ENCODE measurements at regions not wholly inside any gene's neighbourhood (a gene's known extent, or its start where the extent isn't known, plus 50 kb on each side); places are given as distances from the start of the nearest gene placed in this dataset.

DNA sequence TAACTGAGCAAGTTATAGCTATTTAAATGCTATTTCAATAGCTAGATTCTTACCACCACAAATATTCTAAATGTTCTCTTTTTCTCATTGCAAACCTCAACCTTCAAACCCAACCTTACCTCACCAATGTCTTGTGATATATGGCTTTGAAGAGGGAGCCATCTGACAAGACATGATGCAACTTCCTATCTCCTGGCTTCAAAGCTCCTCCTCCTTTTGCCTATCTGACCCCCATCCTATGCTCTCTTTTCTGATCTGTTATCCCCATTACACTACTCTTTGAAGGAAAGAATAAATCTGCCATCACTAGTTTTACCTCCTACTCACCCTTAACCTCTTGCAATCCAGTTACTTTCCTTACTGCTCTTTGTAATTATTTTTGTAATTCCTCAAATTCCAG lies 235.6 kb upstream of the ZSWIM2 start:
- no peak for TF ChIP-seq POLR2A (IDR thresholded peaks at IDR 0.05)
- TF ChIP-seq CTCF (IDR thresholded peaks at IDR 0.05): no peak

Measured in heart left ventricle (tissue), 13 donors.